K562 (cell line): ENCODE measurements at regions not wholly inside any gene's neighbourhood (a gene's known extent, or its start where the extent isn't known, plus 50 kb on each side); places are given as distances from the start of the nearest gene placed in this dataset.

Experiments used
- BRCA1 ChIP-seq, 2 experiments: fragments of 450-650 bp in 1 of 2; sonication (generic) in 1 of 2; formaldehyde crosslinking in 1 of 2; IDR thresholded peaks; 2 replicates each; pipeline versions ENCODE4 v1.5.0 to v1.6.1; 2017 to 2020; ENCODE audit warnings: mild to moderate bottlenecking in 1 of 2, missing genetic modification reagents in 1 of 2
- CC2D1A ChIP-seq: fragments of 450-650 bp; IDR thresholded peaks from 2 replicates; pipeline ENCODE4 v1.6.1; 2017; ENCODE audit warnings: mild to moderate bottlenecking
- CTCF ChIP-seq, 3 experiments: IDR thresholded peaks in 2 of 3; conservative IDR thresholded peaks in 1 of 3; 2 replicates each; pipeline ENCODE4 v1.5.1; 2011 to 2012; ENCODE audit warnings: low read length in 3 of 3, mild to moderate bottlenecking in 3 of 3, control low read depth in 2 of 3, improper control_type of control experiment in 1 of 3, inconsistent platforms in 1 of 3, low read depth in 1 of 3, mixed read lengths in 1 of 3, moderate library complexity in 1 of 3; ENCODE audit not compliant: insufficient read depth in 2 of 3
- EZH2 ChIP-seq: IDR thresholded peaks from 2 replicates; pipeline ENCODE4 v1.6.1; 2012; ENCODE audit warnings: low read depth, mild to moderate bottlenecking, inconsistent platforms, low read length, borderline replicate concordance
- HNRNPL ChIP-seq: fragments of 200-400 bp; formaldehyde crosslinking; IDR thresholded peaks from 2 replicates; pipeline ENCODE4 v1.6.1; 2017; ENCODE audit warnings: low read depth, mild to moderate bottlenecking, low read length
- MYNN ChIP-seq, 2 experiments: sonication (generic); formaldehyde crosslinking in 1 of 2; IDR thresholded peaks; 2 replicates each; pipeline versions ENCODE4 v1.5.0 to v1.6.1; 2016 to 2020; ENCODE audit warnings: antibody characterized with exemption in 1 of 2, missing genetic modification reagents in 1 of 2
- NFIX ChIP-seq: fragments of 250-450 bp; sonication (Bioruptor Pico); IDR thresholded peaks from 2 replicates; pipeline ENCODE4 v1.4.0; 2020; ENCODE audit warnings: low read depth, mild to moderate bottlenecking, moderate library complexity
- SAFB ChIP-seq: fragments of 200-400 bp; formaldehyde crosslinking; IDR thresholded peaks from 2 replicates; pipeline ENCODE4 v1.6.1; 2017; ENCODE audit warnings: low read depth, low read length, borderline replicate concordance
- SMARCE1 ChIP-seq: fragments of 450-650 bp; IDR thresholded peaks from 2 replicates; pipeline ENCODE4 v1.7.1; 2016; ENCODE audit warnings: mild to moderate bottlenecking
- SMC3 ChIP-seq: conservative IDR thresholded peaks from 2 replicates; pipeline ENCODE4 v1.6.1; 2011; ENCODE audit warnings: low read depth, low read length, improper control_type of control experiment; ENCODE audit not compliant: insufficient read depth
- THAP12 ChIP-seq: fragments of 250-450 bp; sonication (Bioruptor Pico); IDR thresholded peaks from 2 replicates; pipeline ENCODE4 v1.9.0; 2021; ENCODE audit warnings: mild to moderate bottlenecking, inconsistent platforms
- TOE1 ChIP-seq, 2 experiments: fragments of 450-650 bp in 1 of 2; sonication (generic) in 1 of 2; formaldehyde crosslinking in 1 of 2; IDR thresholded peaks; 2 replicates each; pipeline versions ENCODE4 v1.7.1 to v1.8.0; 2016 to 2022; ENCODE audit warnings: borderline replicate concordance in 2 of 2, mild to moderate bottlenecking in 2 of 2, antibody characterized with exemption in 1 of 2, inconsistent platforms in 1 of 2, low read depth in 1 of 2, missing genetic modification reagents in 1 of 2, moderate library complexity in 1 of 2
- ZBTB1 ChIP-seq: sonication (generic); formaldehyde crosslinking; IDR thresholded peaks from 2 replicates; pipeline ENCODE4 v1.8.1; 2023; ENCODE audit warnings: missing genetic modification reagents, low read depth, mild to moderate bottlenecking, borderline replicate concordance
- ZNF609 ChIP-seq: sonication (generic); formaldehyde crosslinking; IDR thresholded peaks from 2 replicates; pipeline ENCODE4 v1.8.1; 2023; ENCODE audit warnings: missing genetic modification reagents, mild to moderate bottlenecking, borderline replicate concordance
- ZNF644 ChIP-seq: fragments of 200-800 bp; sonication (Bioruptor generic); IDR thresholded peaks from 2 replicates; pipeline ENCODE4 v1.6.1; 2016; ENCODE audit warnings: low read depth, missing genetic modification characterization, missing compliant biosample characterization
- TF ChIP-seq, protein P1 (sequence below): fragments of 250-450 bp; sonication (Bioruptor Pico); IDR thresholded peaks from 2 replicates; pipeline ENCODE4 v1.8.0; 2021; ENCODE audit warnings: moderate library complexity, mild to moderate bottlenecking, inconsistent platforms

DNA sequence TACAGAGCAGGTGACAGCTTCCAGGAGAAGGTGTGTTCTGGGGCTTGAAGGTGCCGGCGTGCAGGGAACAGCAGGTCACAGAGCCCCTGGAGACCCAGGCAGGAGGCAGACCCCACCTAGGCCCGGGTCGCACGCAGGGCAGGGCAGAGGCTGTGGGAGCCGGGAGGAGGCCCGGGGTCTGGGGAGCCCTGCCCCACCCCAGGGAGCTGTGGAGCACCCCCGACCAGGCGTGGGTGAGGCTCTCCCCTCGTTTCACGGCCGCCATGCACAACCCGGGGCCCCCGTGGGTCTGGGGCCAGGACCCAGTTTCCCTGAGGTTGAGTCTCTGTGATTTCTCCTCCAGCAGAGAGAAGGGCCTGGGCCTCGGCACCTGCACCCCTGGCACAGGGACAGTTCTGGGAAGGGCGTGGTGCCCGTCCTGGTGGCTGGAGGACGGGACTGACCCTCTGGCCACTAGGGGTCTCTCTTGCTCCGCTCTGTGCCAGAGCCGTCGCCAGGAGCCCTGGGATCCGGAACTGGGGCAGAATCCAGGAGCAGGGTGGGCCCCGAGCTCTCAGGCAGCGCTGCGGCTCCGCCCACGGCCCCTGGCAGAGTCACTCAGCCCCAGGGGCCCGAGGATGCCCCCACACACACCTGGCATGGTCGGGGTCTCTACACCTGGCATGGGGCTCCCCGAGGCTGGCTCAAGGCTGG lies 75.2 kb upstream of the FBRSL1 start (continued):
- no peak for TF ChIP-seq THAP12 (CRISPR knock-in tag)
- no peak for TF ChIP-seq ZNF609 (CRISPR knock-in tag)
- TF ChIP-seq MYNN (IDR thresholded peaks at IDR 0.05) = peak; percentile 58; the same call in 1 of the 2 replicates
- TF ChIP-seq MYNN (CRISPR knock-in tag; IDR thresholded peaks at IDR 0.05) = no peak
- TF ChIP-seq BRCA1 (IDR thresholded peaks at IDR 0.05) = no peak
- TF ChIP-seq BRCA1 (CRISPR knock-in tag; IDR thresholded peaks at IDR 0.05) = no peak
- no peak for TF ChIP-seq ZNF644 (tag)
- peak; percentile 90 for TF ChIP-seq SMC3
- TF ChIP-seq NFIX (CRISPR knock-in tag) = no peak
- TF ChIP-seq EZH2 = no peak
- peak; percentile 79 for TF ChIP-seq CC2D1A
- peak; percentile 87 to 95 (median 93) for TF ChIP-seq CTCF (IDR thresholded peaks at IDR 0.05 in 2 of 3, conservative IDR thresholded peaks at IDR 0.05 in 1 of 3; ENCODE audit: insufficient read depth in 2 of 3, low read depth in 1 of 3, low read length in 3 of 3)
- no peak for TF ChIP-seq SMARCE1
- TF ChIP-seq HNRNPL = 0 out of 2 replicates have a peak, but pooled peaks have one; percentile 24
- TF ChIP-seq, protein P1, sequence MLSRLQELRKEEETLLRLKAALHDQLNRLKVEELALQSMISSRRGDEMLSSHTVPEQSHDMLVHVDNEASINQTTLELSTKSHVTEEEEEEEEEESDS (CRISPR knock-in tag) = no peak
- 0 out of 2 replicates have a peak, but pooled peaks have one; percentile 8 for TF ChIP-seq SAFB
- no peak for TF ChIP-seq TOE1 (IDR thresholded peaks at IDR 0.05; ENCODE audit: borderline replicate concordance)
- TF ChIP-seq TOE1 (CRISPR knock-in tag; IDR thresholded peaks at IDR 0.05; ENCODE audit: borderline replicate concordance, low read depth) = no peak
- TF ChIP-seq ZBTB1 (CRISPR knock-in tag) = no peak
